SK-N-SH (cell line): ENCODE measurements at regions not wholly inside any gene's neighbourhood (a gene's known extent, or its start where the extent isn't known, plus 50 kb on each side); places are given as distances from the start of the nearest gene placed in this dataset.
A peak's percentile ranks its signal among the peaks of the same experiment; 100 is the strongest.

Source experiments
- CTCF ChIA-PET: fragments of 300-600, 350-600 bp; formaldehyde crosslinking; extraction: SDS; loops from one replicate; lab custom pipeline; 2021; lab: Yijun Ruan, JAX
- POLR2A ChIA-PET: fragments of 350-600 bp; sonication (Branson Sonifier 250); formaldehyde crosslinking; extraction: SDS; loops from one replicate; lab custom pipeline; 2020; ENCODE audit warnings: antibody characterized with exemption, inconsistent platforms; lab: Yijun Ruan, JAX
- DNase-seq: peaks from one replicate; pipeline ENCODE4 v3.0.0; 2012
- H2AFZ ChIP-seq: fragments of 200-600 bp; sonication (generic); 2 replicates; pipeline ENCODE4 v1.8.1; 2016; ENCODE audit warnings: antibody characterized with exemption, mild to moderate bottlenecking, low read depth
- H3F3A ChIP-seq: fragments of 200-600 bp; sonication (generic); replicated peaks from 2 replicates; pipeline ENCODE3; 2016; ENCODE audit warnings: antibody characterized with exemption, mild to moderate bottlenecking; ENCODE audit not compliant: insufficient read depth
- H3K27ac ChIP-seq, 2 experiments: fragments of 200-500 bp in 1 of 2; fragments of 200-600 bp in 1 of 2; sonication (Bioruptor generic) in 1 of 2; sonication (generic), shearing (Covaris generic) in 1 of 2; 2 replicates each; pipeline versions ENCODE4 v1.5.1 to v1.6.1; 2014 to 2016; ENCODE audit warnings: low read depth in 2 of 2, inconsistent platforms in 1 of 2, low read length in 1 of 2, mild to moderate bottlenecking in 1 of 2, mixed read lengths in 1 of 2
- H3K27me3 ChIP-seq: fragments of 200-600 bp; sonication (generic), shearing (Covaris generic); 2 replicates; pipeline ENCODE4 v1.6.1; 2016; ENCODE audit warnings: mixed run types; ENCODE audit not compliant: insufficient read depth
- H3K36me3 ChIP-seq, 2 experiments: fragments of 200-500 bp in 1 of 2; fragments of 200-600 bp in 1 of 2; sonication (Bioruptor generic) in 1 of 2; sonication (generic) in 1 of 2; replicated peaks in 1 of 2; 2 replicates each; pipeline versions ENCODE3 to v1.5.1; 2014 to 2016; ENCODE audit warnings: low read length in 1 of 2, mild to moderate bottlenecking in 1 of 2; ENCODE audit not compliant: insufficient read depth in 2 of 2, control insufficient read depth in 1 of 2
- H3K4me1 ChIP-seq, 2 experiments: fragments of 200-500 bp in 1 of 2; fragments of 200-600 bp in 1 of 2; sonication (Bioruptor generic) in 1 of 2; sonication (generic), shearing (Covaris generic) in 1 of 2; 2 replicates each; pipeline versions ENCODE4 v1.5.1 to v1.6.1; 2014 to 2016; ENCODE audit warnings: low read depth in 1 of 2, low read length in 1 of 2, mixed run types in 1 of 2; ENCODE audit not compliant: insufficient read depth in 2 of 2, control insufficient read depth in 1 of 2
- H3K4me2 ChIP-seq: fragments of 200-600 bp; sonication (generic), shearing (Covaris generic); 2 replicates; pipeline ENCODE4 v1.6.1; 2017; ENCODE audit warnings: mixed run types
- H3K4me3 ChIP-seq, 2 experiments: fragments of 200-500 bp in 1 of 2; fragments of 200-600 bp in 1 of 2; sonication (Bioruptor generic) in 1 of 2; sonication (generic), shearing (Covaris generic) in 1 of 2; 2 replicates each; pipeline versions ENCODE4 v1.5.1 to v1.8.1; 2014 to 2016; ENCODE audit warnings: low read depth in 2 of 2, inconsistent platforms in 1 of 2, low read length in 1 of 2, mild to moderate bottlenecking in 1 of 2, mixed read lengths in 1 of 2, moderate library complexity in 1 of 2
- H3K79me2 ChIP-seq: fragments of 200-600 bp; sonication (generic); 2 replicates; pipeline ENCODE4 v1.8.1; 2017; ENCODE audit warnings: mild to moderate bottlenecking; ENCODE audit not compliant: insufficient read depth
- H3K9ac ChIP-seq: fragments of 200-600 bp; sonication (generic); 2 replicates; pipeline ENCODE4 v1.6.1; 2017; ENCODE audit warnings: mixed run types
- H3K9me2 ChIP-seq: fragments of 200-600 bp; sonication (generic); 2 replicates; pipeline ENCODE4 v1.6.1; 2017; ENCODE audit warnings: mixed run types
- H3K9me3 ChIP-seq: fragments of 200-600 bp; sonication (generic); 2 replicates; pipeline ENCODE4 v1.6.1; 2017; ENCODE audit warnings: mixed run types, mild to moderate bottlenecking, moderate library complexity
- H4K20me1 ChIP-seq: fragments of 200-600 bp; sonication (generic); 2 replicates; pipeline ENCODE4 v1.6.1; 2017; ENCODE audit warnings: mild to moderate bottlenecking, mixed run types; ENCODE audit not compliant: insufficient read depth
- EP300 ChIP-seq, 2 experiments: IDR thresholded peaks; 2 replicates each; pipeline versions ENCODE4 v1.4.0 to v1.6.1; 2012; ENCODE audit warnings: borderline replicate concordance in 1 of 2, low read depth in 1 of 2, low read length in 1 of 2
- EZH2phosphoT487 ChIP-seq: fragments of 200-600 bp; sonication (generic); IDR thresholded peaks from 2 replicates; pipeline ENCODE4 v1.6.1; 2017; ENCODE audit warnings: low read depth, mixed run types, mild to moderate bottlenecking, antibody characterized with exemption, moderate library complexity, borderline replicate concordance
- FOSL2 ChIP-seq: IDR thresholded peaks from 2 replicates; pipeline ENCODE4 v1.4.0; 2012; ENCODE audit warnings: low read depth, mild to moderate bottlenecking, moderate library complexity, borderline replicate concordance
- FOXJ3 ChIP-seq: sonication (generic); formaldehyde crosslinking; IDR thresholded peaks from 2 replicates; pipeline ENCODE4 v1.5.1; 2020; ENCODE audit warnings: mild to moderate bottlenecking, missing genetic modification reagents
- FOXM1 ChIP-seq: IDR thresholded peaks from 2 replicates; pipeline ENCODE4 v1.4.0; 2012; ENCODE audit warnings: low read depth, mild to moderate bottlenecking
- JUND ChIP-seq: IDR thresholded peaks from 2 replicates; pipeline ENCODE4 v1.4.0; 2012
- MEF2A ChIP-seq: IDR thresholded peaks from 2 replicates; pipeline ENCODE4 v1.4.0; 2012; ENCODE audit warnings: low read depth, borderline replicate concordance
- MXI1 ChIP-seq: IDR thresholded peaks from 2 replicates; pipeline ENCODE4 v1.6.1; 2012; ENCODE audit warnings: mild to moderate bottlenecking, low read depth, low read length, improper control_type of control experiment
- POLR2AphosphoS5 ChIP-seq: IDR thresholded peaks from 2 replicates; pipeline ENCODE4 v1.6.1; 2012; ENCODE audit warnings: low read depth, low read length
- RFX5 ChIP-seq: IDR thresholded peaks from 2 replicates; pipeline ENCODE4 v1.6.1; 2012; ENCODE audit warnings: mild to moderate bottlenecking, improper control_type of control experiment, low read length
- RXRA ChIP-seq: IDR thresholded peaks from 2 replicates; pipeline ENCODE4 v1.4.0; 2012; ENCODE audit warnings: low read depth, mild to moderate bottlenecking, borderline replicate concordance
- SMC3 ChIP-seq: IDR thresholded peaks from 2 replicates; pipeline ENCODE4 v1.6.1; 2012; ENCODE audit warnings: low read depth, low read length, improper control_type of control experiment
- TAF1 ChIP-seq: IDR thresholded peaks from 2 replicates; pipeline ENCODE4 v1.6.1; 2012; ENCODE audit warnings: low read depth, mild to moderate bottlenecking, low read length, moderate library complexity, borderline replicate concordance
- TEAD4 ChIP-seq: IDR thresholded peaks from 2 replicates; pipeline ENCODE4 v1.4.0; 2012; ENCODE audit warnings: mild to moderate bottlenecking, borderline replicate concordance; ENCODE audit not compliant: insufficient read depth
- YY1 ChIP-seq: IDR thresholded peaks from 2 replicates; pipeline ENCODE4 v1.4.0; 2012; ENCODE audit warnings: low read depth, mild to moderate bottlenecking
- WGBS: methylation state at CpG from one replicate; pipeline ENCODE4 v1.1.6; 2017; ENCODE audit warnings: low lambda C conversion rate; 5-methylcytosine and 5-hydroxymethylcytosine counted together
- TF ChIP-seq, protein P1 (sequence below): IDR thresholded peaks from 2 replicates; pipeline ENCODE4; 2012
- TF ChIP-seq, protein P2 (sequence below): IDR thresholded peaks from 2 replicates; pipeline ENCODE4 v1.6.1; 2012; ENCODE audit warnings: mild to moderate bottlenecking, low read depth, low read length, moderate library complexity
- TF ChIP-seq, protein P3 (sequence below): fragments of 200-600 bp; sonication (generic); IDR thresholded peaks from 2 replicates; pipeline ENCODE4 v1.6.1; 2017; ENCODE audit warnings: antibody characterized with exemption, mild to moderate bottlenecking, moderate library complexity
- TF ChIP-seq, protein P4 (sequence below): fragments of 150-350 bp; IDR thresholded peaks from 2 replicates; pipeline ENCODE4 v1.6.1; 2017; ENCODE audit warnings: antibody characterized with exemption, low read length, low read depth, borderline replicate concordance

GRCh38 chr4:126130215-126130614 lies 815.5 kb downstream of the FAT4 start:
- H3K36me3 ChIP-seq: no peaks in the 10 kb centered on the region
- H3K27me3 ChIP-seq: no peaks in the 10 kb centered on the region
- no peaks in the 10 kb centered on the region for H3K9me3 ChIP-seq
- CTCF ChIA-PET: no interaction called here
- no peaks in the 10 kb centered on the region for H3F3A ChIP-seq
- no peaks in the 10 kb centered on the region for H3K79me2 ChIP-seq
- DNase-seq: no peak
- POLR2A ChIA-PET: no interaction called here
- H3K4me3 ChIP-seq: no peak overlapping the region
- H3K9me2 ChIP-seq: no peaks in the 10 kb centered on the region; the same call in 1 of the 2 replicates
- no peak overlapping the region for H3K9ac ChIP-seq
- no peak overlapping the region for H2AFZ ChIP-seq
- H3K4me2 ChIP-seq: no peak overlapping the region
- no peaks in the 10 kb centered on the region for H3K4me1 ChIP-seq
- H3K27ac ChIP-seq: no peak overlapping the region
- H4K20me1 ChIP-seq: no peaks in the 10 kb centered on the region
- TF ChIP-seq SMC3: no peak
- TF ChIP-seq JUND: no peak
- no peak for TF ChIP-seq EP300 (IDR thresholded peaks at IDR 0.05; ENCODE audit: borderline replicate concordance in 1 of 2, low read depth in 1 of 2, low read length in 1 of 2)
- TF ChIP-seq TAF1: no peak
- TF ChIP-seq FOSL2: no peak
- TF ChIP-seq FOXJ3 (CRISPR knock-in tag): no peak
- TF ChIP-seq MEF2A: no peak
- no peak for TF ChIP-seq YY1

DNA sequence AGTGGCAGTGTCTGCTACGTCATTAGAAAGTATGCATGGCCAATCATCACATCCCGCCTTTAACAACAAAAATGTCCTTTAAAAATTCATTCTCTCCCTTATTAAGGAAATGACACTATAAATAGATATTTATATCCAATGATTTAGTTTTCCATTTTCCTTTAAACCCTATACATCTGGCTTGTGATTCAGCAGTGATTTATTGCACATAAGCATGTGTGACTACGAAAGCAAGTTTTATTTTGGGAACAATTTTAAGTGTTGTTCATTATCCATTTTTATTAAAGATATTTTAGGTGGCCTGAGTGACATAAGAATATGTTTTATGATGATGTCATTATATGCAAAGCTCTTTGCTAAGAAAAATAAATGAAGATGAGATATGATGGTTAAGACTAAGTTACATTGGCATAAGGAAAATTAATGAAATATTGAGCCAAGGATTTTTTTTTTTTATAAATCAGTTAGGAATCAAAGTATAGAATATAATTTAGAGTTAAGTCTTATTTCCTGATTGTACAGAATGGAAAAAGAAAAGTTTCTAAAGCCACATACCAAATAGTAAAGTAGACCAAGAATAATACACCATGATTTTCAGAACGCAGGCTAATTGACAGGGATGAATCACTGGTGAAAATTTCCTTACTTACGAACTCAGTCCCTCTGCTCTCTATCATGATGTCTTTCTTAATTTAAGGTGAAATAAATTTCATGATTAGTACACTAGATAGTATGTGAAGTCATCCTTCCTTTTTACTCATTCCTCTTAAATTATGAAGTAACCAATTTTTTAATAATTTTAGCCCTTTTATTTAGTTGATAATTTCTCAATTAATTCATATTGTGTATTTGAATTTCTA lies 822.4 kb downstream of the FAT4 start:
- CTCF ChIA-PET: no interaction called here
- H3K4me3 ChIP-seq: no peak overlapping the region
- WGBS: 20% methylated on average over 5 of the region's 5 CpGs
- TF ChIP-seq FOSL2 (peak; percentile 85), TAF1 (no peak), FOXM1 (peak; percentile 91), JUND (peak; percentile 84), MXI1 (no peak), EZH2phosphoT487 (no peak), FOXJ3 (CRISPR knock-in tag) (no peak), TEAD4 (peak; percentile 81), POLR2AphosphoS5 (peak; percentile 55; the same call in 1 of the 2 replicates), RXRA (no peak), RFX5 (no peak)
- TF ChIP-seq, protein P1, sequence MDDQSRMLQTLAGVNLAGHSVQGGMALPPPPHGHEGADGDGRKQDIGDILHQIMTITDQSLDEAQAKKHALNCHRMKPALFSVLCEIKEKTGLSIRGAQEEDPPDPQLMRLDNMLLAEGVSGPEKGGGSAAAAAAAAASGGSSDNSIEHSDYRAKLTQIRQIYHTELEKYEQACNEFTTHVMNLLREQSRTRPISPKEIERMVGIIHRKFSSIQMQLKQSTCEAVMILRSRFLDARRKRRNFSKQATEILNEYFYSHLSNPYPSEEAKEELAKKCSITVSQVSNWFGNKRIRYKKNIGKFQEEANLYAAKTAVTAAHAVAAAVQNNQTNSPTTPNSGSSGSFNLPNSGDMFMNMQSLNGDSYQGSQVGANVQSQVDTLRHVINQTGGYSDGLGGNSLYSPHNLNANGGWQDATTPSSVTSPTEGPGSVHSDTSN: peak; percentile 96
- TF ChIP-seq, protein P2, sequence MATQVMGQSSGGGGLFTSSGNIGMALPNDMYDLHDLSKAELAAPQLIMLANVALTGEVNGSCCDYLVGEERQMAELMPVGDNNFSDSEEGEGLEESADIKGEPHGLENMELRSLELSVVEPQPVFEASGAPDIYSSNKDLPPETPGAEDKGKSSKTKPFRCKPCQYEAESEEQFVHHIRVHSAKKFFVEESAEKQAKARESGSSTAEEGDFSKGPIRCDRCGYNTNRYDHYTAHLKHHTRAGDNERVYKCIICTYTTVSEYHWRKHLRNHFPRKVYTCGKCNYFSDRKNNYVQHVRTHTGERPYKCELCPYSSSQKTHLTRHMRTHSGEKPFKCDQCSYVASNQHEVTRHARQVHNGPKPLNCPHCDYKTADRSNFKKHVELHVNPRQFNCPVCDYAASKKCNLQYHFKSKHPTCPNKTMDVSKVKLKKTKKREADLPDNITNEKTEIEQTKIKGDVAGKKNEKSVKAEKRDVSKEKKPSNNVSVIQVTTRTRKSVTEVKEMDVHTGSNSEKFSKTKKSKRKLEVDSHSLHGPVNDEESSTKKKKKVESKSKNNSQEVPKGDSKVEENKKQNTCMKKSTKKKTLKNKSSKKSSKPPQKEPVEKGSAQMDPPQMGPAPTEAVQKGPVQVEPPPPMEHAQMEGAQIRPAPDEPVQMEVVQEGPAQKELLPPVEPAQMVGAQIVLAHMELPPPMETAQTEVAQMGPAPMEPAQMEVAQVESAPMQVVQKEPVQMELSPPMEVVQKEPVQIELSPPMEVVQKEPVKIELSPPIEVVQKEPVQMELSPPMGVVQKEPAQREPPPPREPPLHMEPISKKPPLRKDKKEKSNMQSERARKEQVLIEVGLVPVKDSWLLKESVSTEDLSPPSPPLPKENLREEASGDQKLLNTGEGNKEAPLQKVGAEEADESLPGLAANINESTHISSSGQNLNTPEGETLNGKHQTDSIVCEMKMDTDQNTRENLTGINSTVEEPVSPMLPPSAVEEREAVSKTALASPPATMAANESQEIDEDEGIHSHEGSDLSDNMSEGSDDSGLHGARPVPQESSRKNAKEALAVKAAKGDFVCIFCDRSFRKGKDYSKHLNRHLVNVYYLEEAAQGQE: no peak
- TF ChIP-seq, protein P3, sequence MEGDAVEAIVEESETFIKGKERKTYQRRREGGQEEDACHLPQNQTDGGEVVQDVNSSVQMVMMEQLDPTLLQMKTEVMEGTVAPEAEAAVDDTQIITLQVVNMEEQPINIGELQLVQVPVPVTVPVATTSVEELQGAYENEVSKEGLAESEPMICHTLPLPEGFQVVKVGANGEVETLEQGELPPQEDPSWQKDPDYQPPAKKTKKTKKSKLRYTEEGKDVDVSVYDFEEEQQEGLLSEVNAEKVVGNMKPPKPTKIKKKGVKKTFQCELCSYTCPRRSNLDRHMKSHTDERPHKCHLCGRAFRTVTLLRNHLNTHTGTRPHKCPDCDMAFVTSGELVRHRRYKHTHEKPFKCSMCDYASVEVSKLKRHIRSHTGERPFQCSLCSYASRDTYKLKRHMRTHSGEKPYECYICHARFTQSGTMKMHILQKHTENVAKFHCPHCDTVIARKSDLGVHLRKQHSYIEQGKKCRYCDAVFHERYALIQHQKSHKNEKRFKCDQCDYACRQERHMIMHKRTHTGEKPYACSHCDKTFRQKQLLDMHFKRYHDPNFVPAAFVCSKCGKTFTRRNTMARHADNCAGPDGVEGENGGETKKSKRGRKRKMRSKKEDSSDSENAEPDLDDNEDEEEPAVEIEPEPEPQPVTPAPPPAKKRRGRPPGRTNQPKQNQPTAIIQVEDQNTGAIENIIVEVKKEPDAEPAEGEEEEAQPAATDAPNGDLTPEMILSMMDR: no peak
- TF ChIP-seq, protein P4, sequence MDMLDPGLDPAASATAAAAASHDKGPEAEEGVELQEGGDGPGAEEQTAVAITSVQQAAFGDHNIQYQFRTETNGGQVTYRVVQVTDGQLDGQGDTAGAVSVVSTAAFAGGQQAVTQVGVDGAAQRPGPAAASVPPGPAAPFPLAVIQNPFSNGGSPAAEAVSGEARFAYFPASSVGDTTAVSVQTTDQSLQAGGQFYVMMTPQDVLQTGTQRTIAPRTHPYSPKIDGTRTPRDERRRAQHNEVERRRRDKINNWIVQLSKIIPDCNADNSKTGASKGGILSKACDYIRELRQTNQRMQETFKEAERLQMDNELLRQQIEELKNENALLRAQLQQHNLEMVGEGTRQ: no peak

More for the DNA sequence above, 822.4 kb downstream of the FAT4 start:
- POLR2A ChIA-PET: no interaction called here
- Histone ChIP-seq H3F3A (peaks cover 24% of the 10 kb centered on the region), H3K4me1 (no peaks in the 10 kb centered on the region; a peak in 1 of 4 replicates), H3K9me3 (no peaks in the 10 kb centered on the region), H4K20me1 (no peaks in the 10 kb centered on the region), H3K4me2 (peak overlapping the region; percentile 20; the same call in 1 of the 2 replicates), H3K27me3 (no peaks in the 10 kb centered on the region), H3K9me2 (no peaks in the 10 kb centered on the region), H2AFZ (no peak overlapping the region), H3K79me2 (no peaks in the 10 kb centered on the region), H3K9ac (no peak overlapping the region), H3K27ac (peak overlapping the region; percentile 72 to 90; a peak in 3 of 4 replicates), H3K36me3 (no peaks in the 10 kb centered on the region)
- no peak for DNase-seq
